HG03060 (cell line): ENCODE measurements at regions not wholly inside any gene's neighbourhood (a gene's known extent, or its start where the extent isn't known, plus 50 kb on each side); places are given as distances from the start of the nearest gene placed in this dataset.

Experiments
- ATAC-seq: cut with Tn5 transposase; IDR thresholded peaks from one replicate; pipeline ENCODE4 v1.9.1; 2021; ENCODE audit warnings: low read depth, moderate number of reproducible peaks; ENCODE audit not compliant: unreplicated experiment

DNA sequence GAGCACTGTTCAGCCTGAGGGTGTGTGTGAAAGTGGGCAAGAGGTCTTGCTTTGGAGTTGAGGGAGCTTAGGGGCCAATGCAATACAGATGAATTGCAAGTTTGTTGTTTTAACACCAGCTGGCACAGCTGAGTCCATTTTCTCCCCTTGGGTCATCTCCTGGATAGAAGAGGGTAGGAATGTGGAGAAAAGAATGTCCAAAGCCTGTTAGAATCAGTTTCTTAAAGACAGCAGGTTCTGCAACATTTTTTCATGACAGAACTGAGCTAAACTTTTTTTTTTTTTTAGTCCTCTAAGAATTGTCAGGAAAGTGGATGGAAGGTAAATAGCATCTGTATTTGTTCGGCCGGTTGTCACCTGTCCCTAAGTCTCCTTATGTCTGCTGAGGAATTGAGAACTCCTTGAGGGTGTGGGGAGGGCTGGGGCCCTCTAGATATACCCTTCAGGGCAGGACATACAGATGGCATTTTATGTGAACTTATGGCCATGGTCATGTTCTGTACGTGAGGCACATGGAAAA is 211.1 kb upstream of the CADM1 start:
- no peak for ATAC-seq

DNA sequence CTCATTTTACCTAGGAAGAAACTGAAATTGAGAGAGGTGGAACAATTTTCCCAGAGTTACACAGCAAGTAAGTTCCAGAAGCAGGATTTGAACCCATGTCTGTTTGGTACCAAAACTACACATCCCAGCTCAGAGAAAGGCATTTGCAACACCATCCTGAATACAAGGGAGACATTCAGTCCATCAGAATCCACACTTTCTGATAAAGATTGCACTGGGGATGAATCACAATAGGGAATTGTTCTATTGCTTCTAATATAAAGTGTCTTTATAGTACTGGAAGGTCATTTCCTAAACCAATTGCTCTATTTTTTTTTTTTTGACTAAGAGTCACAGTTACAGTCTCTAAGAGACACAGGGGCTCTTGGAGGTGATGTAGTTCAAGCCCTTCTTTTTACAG is 208.1 kb upstream of the CADM1 start:
- no peak for ATAC-seq

DNA sequence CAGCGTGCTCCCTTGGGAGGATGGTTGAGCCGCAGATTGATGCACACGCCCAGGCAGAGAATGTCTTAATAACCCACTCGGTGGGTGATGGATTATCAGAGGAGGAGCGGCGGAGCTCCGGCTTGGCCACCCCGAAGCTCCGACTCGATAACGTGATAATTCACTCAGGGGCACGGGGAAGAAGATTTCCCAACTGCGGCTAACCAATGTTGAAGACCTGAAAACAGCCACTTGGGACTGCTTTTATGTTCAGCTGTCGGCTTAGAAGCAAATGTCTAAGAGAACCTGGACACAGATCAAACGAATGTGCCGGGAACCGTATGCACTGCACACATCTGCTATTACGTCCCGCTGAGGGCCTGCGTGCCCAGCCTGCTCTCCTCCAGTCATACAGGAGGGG is 206.8 kb upstream of the CADM1 start:
- ATAC-seq = no peak

DNA sequence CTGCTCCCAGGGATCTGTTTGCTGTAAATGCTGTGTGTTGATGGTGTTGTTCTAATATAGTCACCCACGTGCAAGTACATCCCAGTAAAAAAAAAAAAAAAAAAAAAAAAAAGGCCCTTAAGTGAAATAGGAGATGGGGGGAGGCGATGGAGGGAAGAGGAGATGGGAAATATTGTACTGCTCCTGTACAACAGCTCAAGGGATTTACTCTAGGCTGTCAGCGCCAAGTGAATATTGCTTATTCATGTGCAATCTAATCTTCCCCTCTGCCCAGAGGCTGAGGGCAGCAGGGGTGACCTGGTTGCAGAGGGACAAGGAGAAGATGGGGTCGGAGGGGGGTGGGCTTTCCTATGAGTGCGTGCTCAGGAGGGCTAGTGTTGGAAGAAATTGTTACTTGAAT is 206.2 kb upstream of the CADM1 start:
- ATAC-seq = no peak

DNA sequence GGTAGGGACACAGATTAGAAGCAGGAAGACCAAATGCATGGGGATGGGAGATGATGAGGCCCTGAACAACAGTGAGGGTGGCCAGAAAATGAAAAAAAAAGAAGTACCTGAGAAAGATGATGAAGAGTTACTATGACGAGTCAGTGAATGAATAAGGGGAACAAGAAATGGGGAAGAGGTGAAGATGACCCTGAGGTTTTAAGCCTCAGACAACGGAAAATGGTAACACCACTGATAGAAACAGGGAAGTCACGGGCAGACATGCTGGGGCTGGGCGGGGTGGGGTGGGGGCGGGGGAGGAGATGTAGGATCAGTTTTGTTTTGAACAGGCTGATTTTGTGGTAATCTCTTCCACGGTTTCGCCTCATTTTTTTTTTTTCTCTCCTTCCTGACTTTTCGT is 205.1 kb upstream of the CADM1 start:
- ATAC-seq = no peak

DNA sequence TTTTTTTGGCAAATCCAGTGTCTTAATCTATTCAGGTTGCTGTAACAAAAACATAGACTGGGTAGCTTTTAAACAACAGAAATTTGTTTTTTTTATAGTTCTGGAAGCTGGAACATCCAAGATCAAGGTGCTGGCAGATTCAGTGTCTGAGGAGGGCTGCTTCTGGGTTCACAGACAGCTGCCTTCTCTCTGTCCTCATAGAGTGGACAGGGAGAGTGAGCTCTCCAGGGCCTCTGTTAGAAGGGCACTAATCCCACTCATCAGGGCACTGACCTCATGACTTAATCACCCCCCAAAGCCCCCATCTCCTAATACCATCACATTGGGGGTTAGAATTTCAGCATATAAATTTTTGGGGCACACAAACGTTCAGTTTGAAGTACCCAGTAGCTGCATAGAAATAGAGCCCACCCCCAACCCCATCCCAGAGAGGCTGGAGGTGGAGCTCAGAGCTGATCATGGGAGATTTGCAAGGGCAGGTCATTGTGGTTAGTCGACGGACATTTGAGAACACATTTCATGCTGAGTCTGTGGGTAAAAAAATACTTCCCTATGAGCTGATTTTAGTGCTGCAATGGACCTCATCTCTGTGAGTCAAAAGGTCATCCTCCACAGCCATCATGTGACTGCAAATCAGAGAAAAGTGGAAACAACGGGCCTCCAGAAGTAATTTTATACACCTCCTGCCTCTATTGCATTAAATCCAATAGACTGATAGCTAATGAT is 203.1 kb upstream of the CADM1 start:
- no peak for ATAC-seq

DNA sequence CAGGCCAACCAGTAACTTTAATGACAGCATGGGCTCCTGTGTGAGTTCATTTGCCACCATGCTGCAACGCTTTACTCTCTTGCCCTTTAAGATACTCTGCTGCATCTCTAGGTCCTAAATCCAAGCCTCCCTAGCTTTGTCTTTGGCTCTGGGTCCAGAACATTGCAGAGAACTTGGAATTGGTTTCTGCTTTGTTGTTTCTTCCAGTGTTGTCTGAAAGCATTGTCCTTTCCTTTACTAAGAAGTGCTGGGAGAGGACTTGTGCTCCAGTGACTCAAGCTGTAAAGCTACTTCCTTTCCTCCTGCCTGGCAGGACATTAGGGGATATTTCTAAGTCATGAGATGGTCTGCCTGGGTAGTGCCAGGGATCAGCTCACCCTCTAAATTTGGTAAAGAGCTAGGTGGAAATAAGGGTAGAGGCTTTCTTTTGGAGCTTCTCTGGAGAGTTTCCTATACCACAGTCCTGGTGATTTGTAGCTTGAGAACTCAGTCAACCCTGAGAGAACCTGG is 202.5 kb upstream of the CADM1 start:
- ATAC-seq = no peak

DNA sequence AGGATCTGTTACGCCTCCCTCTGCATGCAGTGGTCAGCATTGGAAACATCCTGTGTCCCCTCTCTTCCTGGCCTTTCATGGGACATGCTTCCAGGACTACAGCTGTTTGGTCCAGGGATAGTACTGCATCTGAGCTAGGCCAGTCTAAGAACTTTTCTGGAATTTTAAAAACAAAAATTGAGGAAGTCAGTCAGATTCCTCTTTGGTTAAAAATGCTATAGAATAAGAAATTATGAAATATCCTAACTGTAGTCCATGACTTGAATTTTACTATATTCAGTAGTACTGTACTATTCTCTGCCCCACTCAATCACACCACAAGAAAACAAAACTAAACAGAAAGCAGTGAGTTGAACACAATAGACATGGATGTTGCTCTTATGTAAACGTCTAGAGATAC is 201.0 kb upstream of the CADM1 start:
- no peak for ATAC-seq

DNA sequence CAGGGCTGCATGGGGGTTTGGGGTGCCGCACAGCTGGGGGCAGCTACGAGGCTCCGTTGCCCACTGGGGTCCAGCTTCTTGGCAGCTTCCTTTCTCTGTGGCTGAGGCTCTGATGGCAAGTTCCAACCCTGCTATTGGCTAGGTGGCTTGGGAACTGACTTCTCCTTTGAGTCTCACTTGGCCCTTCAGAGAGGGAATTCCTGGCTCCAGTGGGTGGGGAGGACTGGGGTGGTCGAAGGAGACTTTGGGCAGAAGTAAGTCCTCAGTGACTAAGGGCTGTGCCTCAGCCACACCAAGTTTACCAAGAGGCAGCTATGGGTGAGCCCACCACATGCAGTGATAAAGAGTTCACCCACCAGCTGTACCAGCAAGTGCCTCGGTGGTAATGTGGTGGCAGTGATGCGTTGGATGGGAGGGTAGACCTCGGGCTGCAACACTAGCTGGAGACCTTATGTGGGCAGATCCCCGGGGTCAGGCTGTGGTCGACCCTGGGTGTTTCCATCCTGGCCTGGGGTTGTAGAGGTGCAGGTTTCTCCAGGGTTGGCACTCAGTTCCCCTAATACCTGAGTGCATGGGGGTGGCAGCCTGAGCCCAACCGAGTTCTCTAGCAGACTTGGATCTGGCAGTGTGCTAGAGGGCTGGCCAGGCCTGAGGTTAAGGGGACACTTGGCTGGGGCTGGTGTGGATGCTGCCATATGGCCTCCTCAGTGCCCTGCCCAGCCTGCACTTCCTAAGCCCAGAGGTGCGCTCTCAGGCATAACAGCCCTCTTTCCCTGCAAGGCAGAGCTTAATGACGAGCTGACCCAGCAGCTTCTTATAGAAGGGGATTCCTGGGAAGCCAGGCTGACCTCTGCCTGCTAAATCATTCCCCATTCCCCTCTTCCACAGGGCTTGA is 197.0 kb upstream of the CADM1 start:
- no peak for ATAC-seq

DNA sequence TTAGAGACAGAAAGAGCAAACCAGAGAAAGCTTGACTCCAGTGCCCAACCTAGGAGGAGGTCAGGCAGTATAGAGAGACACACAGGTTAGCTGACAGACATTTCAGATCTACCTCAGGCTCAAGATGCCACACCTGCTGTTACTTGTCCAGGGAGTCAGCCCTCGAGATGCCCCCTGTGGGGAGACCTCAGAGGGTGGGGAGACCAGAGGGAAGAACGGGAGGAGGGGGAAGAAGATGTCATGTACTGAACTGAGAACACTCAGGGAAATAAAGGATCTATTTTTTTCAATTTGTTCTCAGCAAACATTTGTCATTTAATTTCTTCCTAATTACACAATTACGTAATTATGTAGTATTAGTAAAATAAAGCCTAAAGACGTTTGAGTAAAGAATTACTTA is 196.3 kb upstream of the CADM1 start:
- no peak for ATAC-seq

DNA sequence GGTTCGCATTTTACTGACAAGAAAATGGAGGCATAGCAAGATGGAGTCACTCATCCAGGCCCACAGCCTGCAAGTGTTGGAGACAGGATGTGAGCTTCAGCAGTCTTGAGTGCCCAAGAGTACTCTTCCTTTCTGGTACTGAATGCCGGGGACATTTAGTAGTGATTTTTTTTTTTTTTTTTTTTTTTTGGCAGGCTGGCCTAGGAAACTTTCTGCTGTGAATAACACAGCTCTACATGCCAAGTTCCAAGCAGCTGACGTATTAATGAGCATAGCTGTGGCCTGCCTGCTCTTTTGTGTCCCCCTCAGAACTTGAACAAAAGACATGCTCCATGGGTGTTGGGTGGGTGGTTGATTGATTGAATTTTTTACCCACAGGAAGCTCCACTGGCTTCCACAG is 195.5 kb upstream of the CADM1 start:
- ATAC-seq = no peak

DNA sequence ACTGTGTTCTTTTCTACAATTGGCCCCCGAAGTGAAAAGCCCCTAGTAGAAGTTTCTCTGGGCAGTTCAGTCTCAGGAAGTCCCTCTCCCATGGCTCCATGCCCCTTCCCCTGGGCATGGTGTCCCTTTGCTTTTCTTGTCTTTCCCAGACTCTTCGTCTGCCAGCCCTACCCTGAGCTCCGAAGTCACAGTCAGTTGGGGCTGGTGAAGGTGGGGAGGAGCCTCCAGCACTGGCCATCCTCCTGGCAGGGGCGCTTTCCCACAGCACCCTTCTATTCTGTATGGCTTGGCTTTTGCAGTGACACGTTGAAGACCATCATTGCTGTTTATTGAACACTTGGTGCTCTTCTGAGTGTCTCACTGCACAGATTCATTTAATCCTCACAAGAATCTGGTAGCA is 195.1 kb upstream of the CADM1 start:
- ATAC-seq = no peak

DNA sequence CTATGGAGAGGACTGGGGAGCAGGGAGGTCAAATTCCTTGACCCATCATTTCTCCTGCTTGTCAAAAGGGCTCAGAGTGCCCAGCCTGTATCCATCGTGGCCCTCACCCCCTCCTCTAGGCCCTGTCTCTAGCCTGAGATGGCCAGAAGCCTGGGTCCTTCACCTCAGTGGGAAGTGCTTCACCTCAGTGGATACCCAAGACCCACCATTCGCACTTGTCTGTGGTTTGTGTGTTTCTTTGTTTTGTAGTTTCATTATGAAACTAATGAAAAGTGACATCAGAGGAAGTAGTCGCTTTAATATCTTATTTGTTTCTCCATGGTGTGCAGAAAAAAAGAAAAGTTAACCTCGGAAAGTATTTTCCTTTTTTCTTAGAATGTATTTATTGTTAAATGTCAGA is 194.0 kb upstream of the CADM1 start:
- no peak for ATAC-seq

DNA sequence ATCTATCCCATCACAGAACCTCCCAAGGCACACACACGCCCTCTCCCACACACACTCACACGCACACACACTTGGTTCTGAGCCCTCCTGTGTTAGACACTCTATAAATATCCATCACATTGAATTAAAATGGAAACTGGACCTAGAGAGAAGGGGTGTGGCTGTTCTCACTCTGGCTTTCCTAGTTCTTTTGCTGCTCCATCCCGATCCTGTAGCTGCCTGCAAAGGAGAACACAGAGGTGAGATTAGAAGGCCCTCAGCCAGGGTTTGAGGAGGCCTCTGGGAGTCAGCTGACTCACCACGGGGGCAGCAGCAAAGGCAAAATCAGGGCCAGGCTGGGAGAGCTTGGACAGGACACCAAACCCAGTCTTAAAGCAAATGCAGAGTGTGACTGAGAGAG is 192.3 kb upstream of the CADM1 start:
- no peak for ATAC-seq

DNA sequence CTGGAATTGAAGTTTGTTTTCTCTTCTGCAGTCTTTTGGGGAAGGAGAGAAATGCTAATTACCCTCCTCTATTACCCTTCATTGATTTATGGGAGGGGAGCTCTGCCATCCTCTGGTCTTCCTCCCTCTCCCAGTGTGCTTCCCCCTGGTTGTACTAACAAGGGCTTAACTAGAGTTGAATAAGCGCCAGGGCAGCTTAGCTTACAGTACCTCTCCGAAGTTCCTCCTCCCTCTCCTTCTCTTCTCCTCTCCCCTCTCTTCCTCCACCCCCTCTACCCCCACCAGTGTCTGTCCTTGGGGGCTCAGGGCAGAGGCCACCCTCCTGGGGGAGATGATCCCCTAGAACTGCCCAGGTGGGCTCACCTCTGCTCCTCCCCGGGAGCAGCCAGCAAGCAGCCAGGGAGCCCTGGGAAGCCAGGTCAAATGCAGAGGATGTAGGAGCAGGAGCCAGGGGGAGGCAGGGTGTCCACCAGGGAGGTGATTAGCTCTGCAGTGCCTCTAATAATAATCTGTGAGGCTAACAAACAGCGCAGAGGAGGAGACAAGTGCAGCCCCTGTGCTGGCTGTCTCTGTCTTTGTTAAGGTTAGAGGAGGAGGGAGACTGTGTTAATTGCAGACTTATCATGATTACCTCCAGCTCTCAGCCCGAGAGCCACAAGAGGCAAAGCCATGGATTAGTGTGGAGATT is 191.6 kb upstream of the CADM1 start:
- ATAC-seq = no peak

DNA sequence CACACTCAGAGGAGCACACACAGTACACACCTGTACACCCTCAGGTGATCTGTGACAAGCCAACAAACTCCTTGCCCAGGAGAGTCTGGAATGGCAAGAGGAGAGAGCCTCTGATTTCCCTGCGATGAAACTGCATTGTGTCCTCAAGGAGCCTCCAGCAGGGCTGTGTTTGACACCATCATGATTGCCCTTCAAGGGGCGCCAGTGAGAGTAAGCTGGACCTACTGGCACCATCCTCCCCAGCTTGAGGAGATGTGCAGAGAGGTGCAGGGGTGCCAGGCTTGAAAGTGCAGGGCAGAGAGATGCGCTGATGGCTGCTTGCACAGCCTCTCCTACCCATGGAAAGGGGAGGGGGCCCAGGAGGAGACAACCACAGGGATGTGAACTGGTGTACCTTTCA is 188.8 kb upstream of the CADM1 start:
- ATAC-seq = no peak

DNA sequence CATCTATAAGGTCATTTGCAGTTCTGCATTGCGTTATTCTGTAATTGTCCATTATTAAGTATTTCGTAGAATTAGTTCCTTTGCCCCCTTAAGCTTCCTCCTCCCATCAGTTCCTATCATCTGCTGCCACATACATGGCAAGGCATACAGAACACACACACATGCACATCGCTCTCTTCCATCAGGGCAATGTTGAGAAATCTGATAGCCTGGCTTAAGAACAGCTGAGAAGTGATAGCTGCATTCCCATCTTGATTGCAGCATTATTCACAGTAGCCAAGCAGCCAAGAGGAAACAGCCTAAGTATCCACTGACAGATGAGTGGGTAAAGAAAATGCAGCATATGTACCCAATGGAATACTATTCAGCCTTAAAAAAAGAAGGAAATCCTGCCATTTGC is 186.8 kb upstream of the CADM1 start:
- ATAC-seq = no peak

DNA sequence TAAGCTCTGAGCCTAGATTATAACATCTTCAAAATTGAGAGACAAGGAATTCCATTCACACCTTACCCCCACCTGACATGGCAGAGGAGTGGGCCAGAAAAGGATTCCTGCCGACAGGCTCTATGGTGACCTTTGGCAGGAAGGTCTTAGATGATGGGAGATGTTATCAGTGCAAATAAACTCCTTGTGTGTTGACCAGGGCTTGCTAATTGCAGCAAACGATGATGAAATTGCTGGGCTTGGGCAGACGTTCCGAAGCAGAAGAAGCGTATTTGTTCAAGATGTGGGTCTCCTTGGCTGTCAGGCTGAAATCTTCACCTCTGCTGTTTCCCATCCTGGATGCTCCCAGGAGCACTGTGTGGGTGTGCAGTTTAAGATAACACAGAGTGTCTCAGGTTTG is 183.7 kb upstream of the CADM1 start:
- ATAC-seq = no peak

DNA sequence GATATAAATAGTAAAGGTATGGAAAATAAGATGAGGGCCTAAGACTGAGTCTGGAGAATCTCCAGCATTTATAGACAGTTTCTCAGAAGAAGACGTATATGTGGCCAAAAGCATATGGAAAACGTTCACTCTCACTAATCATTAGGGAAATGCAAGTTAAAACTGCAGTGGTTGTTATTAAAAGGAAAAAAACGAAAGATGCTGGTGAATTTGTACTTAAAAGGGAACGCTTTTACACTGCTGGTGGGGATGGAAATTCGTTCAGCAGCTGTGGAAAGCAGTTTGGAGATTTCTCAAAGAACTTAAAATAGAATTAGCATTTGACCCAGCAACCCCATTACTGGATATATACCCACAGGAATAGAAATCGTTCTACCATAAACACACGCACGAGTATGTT is 180.5 kb upstream of the CADM1 start:
- no peak for ATAC-seq

DNA sequence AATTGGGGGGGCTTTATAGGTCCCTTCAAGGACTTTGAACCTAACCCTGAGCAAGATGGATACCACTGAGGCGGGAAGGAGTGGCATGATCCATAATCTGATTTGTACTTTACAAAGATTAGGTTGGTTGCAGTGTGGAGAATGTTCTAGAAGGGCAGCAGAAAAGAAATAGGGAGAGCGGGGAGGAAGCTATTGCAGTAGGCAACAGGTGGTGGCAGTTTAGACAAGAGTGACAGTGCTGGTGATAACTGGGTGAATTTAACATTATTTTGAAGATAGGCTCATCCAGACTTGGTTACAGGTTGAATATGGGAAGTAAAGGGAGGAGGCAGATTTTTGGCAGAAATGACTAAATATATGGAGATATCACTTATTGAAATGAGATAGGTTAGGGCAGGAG is 179.9 kb upstream of the CADM1 start:
- ATAC-seq = no peak

DNA sequence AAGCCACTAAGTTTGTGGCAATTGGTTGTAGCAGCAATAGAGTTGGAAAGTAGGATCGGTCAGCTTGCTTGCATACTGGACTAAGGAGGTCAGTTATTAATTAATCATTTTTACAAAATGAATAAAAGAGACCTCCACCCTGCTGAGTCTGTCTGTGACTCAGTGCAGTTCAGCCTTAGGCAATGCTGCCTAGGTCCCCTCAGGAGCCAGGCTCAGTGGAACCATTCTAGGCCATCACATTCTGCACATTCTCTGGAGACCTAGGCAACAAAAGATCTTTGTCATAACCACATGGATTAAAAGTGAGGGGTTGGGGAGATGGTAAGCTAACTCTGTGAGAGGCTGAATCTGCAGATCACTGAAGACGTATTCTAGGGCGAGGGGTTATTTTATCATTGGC is 178.7 kb upstream of the CADM1 start:
- no peak for ATAC-seq
